Adrenal gland (tissue), 9 donors: ENCODE measurements at regions not wholly inside any gene's neighbourhood (a gene's known extent, or its start where the extent isn't known, plus 50 kb on each side); places are given as distances from the start of the nearest gene placed in this dataset.

Experiments used
- DNase-seq, 7 donors: peaks; one replicate each; pipeline ENCODE4 v3.0.0-alpha.2; 2019 to 2020
- H3K27ac ChIP-seq, 5 donors: fragments of 200-600 bp; sonication (generic) in 4 of 5; 1 replicate in 3 of 5; 2 replicates in 2 of 5; pipeline versions ENCODE4 v1.5.1 to v1.8.0; 2016 to 2020; ENCODE audit warnings: mild to moderate bottlenecking in 1 of 5
- H3K27me3 ChIP-seq: fragments of 200-600 bp; 2 replicates; pipeline ENCODE4 v1.8.0; 2021
- H3K36me3 ChIP-seq, 2 donors: fragments of 200-600 bp; replicated peaks in 1 of 2; 1 replicate in 1 of 2; 2 replicates in 1 of 2; pipeline versions ENCODE4 v1.5.1 to v1.8.0; 2018 to 2022
- H3K4me1 ChIP-seq, 2 donors: fragments of 200-600 bp; replicated peaks in 1 of 2; 1 replicate in 1 of 2; 2 replicates in 1 of 2; pipeline versions ENCODE4 v1.5.1 to v1.8.0; 2018 to 2021
- H3K4me3 ChIP-seq, 4 donors: fragments of 200-600 bp; sonication (generic) in 3 of 4; one replicate each; pipeline ENCODE4 v1.5.1; 2016 to 2018
- H3K9me3 ChIP-seq, 3 donors: fragments of 200-600 bp; sonication (generic) in 1 of 3; replicated peaks in 1 of 3; 1 replicate in 2 of 3; 2 replicates in 1 of 3; pipeline versions ENCODE4 v1.5.1 to v1.8.0; 2016 to 2021
- CTCF ChIP-seq, 6 experiments: fragments of 450-650 bp in 4 of 6; fragments of 200-600 bp in 2 of 6; sonication (generic) in 1 of 6; IDR thresholded peaks; 1 replicate in 5 of 6; 2 replicates in 1 of 6; pipeline versions ENCODE4 v1.5.1 to v1.8.0; 2016 to 2021; ENCODE audit warnings: antibody characterized with exemption in 6 of 6, mild to moderate bottlenecking in 2 of 6, moderate library complexity in 1 of 6
- POLR2A ChIP-seq, 2 donors: fragments of 450-650 bp; IDR thresholded peaks; one replicate each; pipeline ENCODE4 v1.6.1; 2017; ENCODE audit warnings: antibody characterized with exemption in 2 of 2, mild to moderate bottlenecking in 2 of 2, moderate library complexity in 1 of 2
- WGBS, 4 donors: extraction: QIAGEN DNeasy Blood & Tissue Kit in 2 of 4; methylation state at CpG; one replicate each; pipeline versions ENCODE4 v1.1.5 to v1.1.7; 2013 to 2017; 5-methylcytosine and 5-hydroxymethylcytosine counted together
- intact Hi-C, 2 donors: fragments of 100-400 bp; cut with DNase I; formaldehyde crosslinking; loops; one replicate each; pipeline versions ENCODE4 v1.14.1 to v1.15.0; 2022 to 2023
- donor health status: healthy with polysubstance abuse.
- donor health status: Bipolar disorder and iron deficiency.
- donor health status: DM: yes; HTN: yes; CAD: no.
- donor health status: DM: no; HTN: no; CAD: no.
- donor health status: DM: no; HTN: no; CAD: no.

- Histone ChIP-seq H3K4me1 (no peaks in the 10 kb centered on the region), H3K27ac (no peak overlapping the region), H3K36me3 (no peaks in the 10 kb centered on the region), H3K9me3 (no peaks in the 10 kb centered on the region), H3K4me3 (no peak overlapping the region), H3K27me3 (no peaks in the 10 kb centered on the region)
- WGBS, 4 donors = 11 to 15% (median 14%) methylated on average over 2 of the region's 2 CpGs
- TF ChIP-seq POLR2A (IDR thresholded peaks at IDR 0.05) (no peak), CTCF (IDR thresholded peaks at IDR 0.05) (no peak)
- no peak for DNase-seq
- intact Hi-C loops = no loop called here
These were observed 515.3 kb downstream of the JRKL start for GRCh38 chr11:96905143-96905542.

- H3K4me3 ChIP-seq = no peak overlapping the region
- H3K36me3 ChIP-seq = no peaks in the 10 kb centered on the region
- H3K9me3 ChIP-seq = no peaks in the 10 kb centered on the region
- intact Hi-C loops = no loop called here
- no peak overlapping the region for H3K27ac ChIP-seq
- no peak for DNase-seq
- no peaks in the 10 kb centered on the region for H3K27me3 ChIP-seq
- H3K4me1 ChIP-seq = no peaks in the 10 kb centered on the region
- TF ChIP-seq CTCF (IDR thresholded peaks at IDR 0.05) (no peak), POLR2A (IDR thresholded peaks at IDR 0.05) (no peak)
These were observed 515.9 kb downstream of the JRKL start for GRCh38 chr11:96905663-96906062.

- H3K4me3 ChIP-seq = no peak overlapping the region
- no peaks in the 10 kb centered on the region for H3K4me1 ChIP-seq
- 79 to 97% (median 85%) methylated on average over 1 of the region's 1 CpG for WGBS, 4 donors
- no peaks in the 10 kb centered on the region for H3K36me3 ChIP-seq
- intact Hi-C loops = no loop called here
- no peaks in the 10 kb centered on the region for H3K27me3 ChIP-seq
- no peak overlapping the region for H3K27ac ChIP-seq
- no peak for DNase-seq
- TF ChIP-seq CTCF (IDR thresholded peaks at IDR 0.05) (no peak), POLR2A (IDR thresholded peaks at IDR 0.05) (no peak)
- H3K9me3 ChIP-seq = no peaks in the 10 kb centered on the region
These were observed 516.7 kb downstream of the JRKL start for GRCh38 chr11:96906476-96906875.

GRCh38 chr11:96925862-96926261 is 536.0 kb downstream of the JRKL start:
- intact Hi-C loops = no loop called here
- no peak overlapping the region for H3K4me3 ChIP-seq
- no peaks in the 10 kb centered on the region for H3K9me3 ChIP-seq
- H3K36me3 ChIP-seq = no peaks in the 10 kb centered on the region
- H3K27ac ChIP-seq = no peak overlapping the region
- H3K27me3 ChIP-seq = no peaks in the 10 kb centered on the region
- no peak for DNase-seq
- TF ChIP-seq POLR2A (IDR thresholded peaks at IDR 0.05) = no peak
- no peak for TF ChIP-seq CTCF (IDR thresholded peaks at IDR 0.05)
- no peaks in the 10 kb centered on the region for H3K4me1 ChIP-seq
